ENCODE measurements at regions not wholly inside any gene's neighbourhood (a gene's known extent, or its start where the extent isn't known, plus 50 kb on each side); places are given as distances from the start of the nearest gene placed in this dataset.

DNA sequence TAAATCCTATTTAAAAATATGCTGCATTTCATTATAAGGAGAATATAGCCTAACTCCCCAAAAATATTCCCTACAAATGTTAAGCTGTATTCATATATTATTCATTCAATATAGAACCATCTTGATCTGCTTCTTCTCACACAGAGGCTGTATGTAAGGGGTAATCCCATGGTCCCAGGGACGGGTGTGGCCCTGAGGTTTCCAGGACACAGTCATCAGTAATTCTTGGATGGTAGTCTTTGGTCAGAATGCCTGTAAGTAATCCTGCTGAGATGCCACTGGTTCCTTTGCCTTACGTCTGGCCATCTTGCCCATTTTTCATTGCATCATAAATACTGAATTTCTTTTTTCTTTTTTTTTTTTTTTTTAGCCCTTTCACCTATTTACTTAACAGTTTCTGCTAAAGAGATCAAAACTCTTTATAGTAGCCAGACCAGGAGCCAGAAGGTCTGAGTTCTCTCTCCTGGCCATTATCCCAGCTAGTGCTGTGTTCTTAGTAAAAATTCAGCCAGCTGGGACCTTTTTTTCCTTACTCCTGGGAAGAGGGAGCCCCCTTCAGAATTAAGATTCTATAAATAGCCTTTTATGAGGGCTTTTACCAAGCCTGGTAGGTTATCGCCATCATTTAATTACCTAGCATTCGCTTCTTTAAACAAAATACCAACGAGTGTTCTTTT lies 134.9 kb downstream of the SOX11 start:
- DNase-seq, result no peak
- Histone ChIP-seq H3K36me3 (no peaks in the 10 kb centered on the region), H3K27me3 (no peaks in the 10 kb centered on the region), H3K9me3 (no peaks in the 10 kb centered on the region), H3K27ac (no peak overlapping the region), H3K4me3 (no peak overlapping the region), H3K4me1 (no peaks in the 10 kb centered on the region)
- in situ Hi-C loops (cut with MboI; ENCODE audit: low sequenced_read_pairs in 4 of 4), result no loop called here
- intact Hi-C loops (cut with DNase I; ENCODE audit: low total_unique reads), result no loop called here
- TF ChIP-seq CTCF (IDR thresholded peaks at IDR 0.05 in 4 of 5, conservative IDR thresholded peaks at IDR 0.05 in 1 of 5) (no peak), POLR2A (IDR thresholded peaks at IDR 0.05) (no peak)
- ATAC-seq, result no peak

DNA sequence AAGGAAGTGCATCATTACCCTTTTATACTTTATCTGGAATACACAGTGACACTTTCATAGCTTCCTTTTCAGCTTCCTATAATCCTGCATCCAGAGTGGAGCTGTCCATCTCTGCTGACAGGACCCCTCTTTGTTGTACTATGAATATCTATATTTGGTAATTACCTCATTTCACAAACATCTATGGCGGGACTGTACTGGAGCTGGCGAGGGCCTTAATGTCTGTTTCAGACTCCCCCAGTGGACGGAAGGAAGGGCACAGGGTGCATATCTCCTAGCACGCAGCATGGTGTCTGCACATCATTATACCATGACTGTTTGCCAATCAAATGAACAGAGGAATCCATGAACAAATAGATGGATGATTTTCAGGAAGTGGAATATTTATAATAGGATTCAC lies 142.3 kb downstream of the SOX11 start:
- Histone ChIP-seq H3K36me3 (no peaks in the 10 kb centered on the region), H3K27ac (no peak overlapping the region), H3K4me3 (no peak overlapping the region), H3K27me3 (no peaks in the 10 kb centered on the region), H3K4me1 (no peaks in the 10 kb centered on the region), H3K9me3 (no peaks in the 10 kb centered on the region)
- TF ChIP-seq POLR2A (IDR thresholded peaks at IDR 0.05) (no peak), CTCF (IDR thresholded peaks at IDR 0.05 in 4 of 5, conservative IDR thresholded peaks at IDR 0.05 in 1 of 5) (no peak)
- ATAC-seq (no peak), DNase-seq (no peak)
- in situ Hi-C loops (cut with MboI; ENCODE audit: low sequenced_read_pairs in 4 of 4) (no loop called here), intact Hi-C loops (cut with DNase I; ENCODE audit: low total_unique reads) (no loop called here)

DNA sequence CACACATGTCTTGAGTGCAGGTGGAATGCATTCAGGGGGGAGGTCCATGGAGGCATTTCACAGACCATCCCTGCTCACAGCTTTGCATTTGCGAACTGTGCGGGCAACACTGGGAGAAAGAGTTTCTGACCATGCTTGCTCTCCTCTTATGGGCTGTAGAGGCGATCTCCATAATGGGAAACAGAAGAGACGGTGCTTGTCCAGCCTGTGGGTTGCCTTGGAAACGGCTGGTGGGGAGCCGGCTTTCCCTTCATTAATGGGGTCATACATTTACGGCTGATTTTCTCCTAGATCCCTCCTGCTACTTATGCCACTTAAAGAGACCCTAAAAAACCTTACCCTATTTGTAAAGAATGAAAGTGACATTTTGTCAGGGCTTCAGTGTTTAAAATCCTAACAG lies 147.4 kb downstream of the SOX11 start:
- in situ Hi-C loops (cut with MboI; ENCODE audit: low sequenced_read_pairs in 4 of 4), result no loop called here
- TF ChIP-seq CTCF (IDR thresholded peaks at IDR 0.05 in 4 of 5, conservative IDR thresholded peaks at IDR 0.05 in 1 of 5), result no peak
- no peak for TF ChIP-seq POLR2A (IDR thresholded peaks at IDR 0.05)
- no peak for ATAC-seq

DNA sequence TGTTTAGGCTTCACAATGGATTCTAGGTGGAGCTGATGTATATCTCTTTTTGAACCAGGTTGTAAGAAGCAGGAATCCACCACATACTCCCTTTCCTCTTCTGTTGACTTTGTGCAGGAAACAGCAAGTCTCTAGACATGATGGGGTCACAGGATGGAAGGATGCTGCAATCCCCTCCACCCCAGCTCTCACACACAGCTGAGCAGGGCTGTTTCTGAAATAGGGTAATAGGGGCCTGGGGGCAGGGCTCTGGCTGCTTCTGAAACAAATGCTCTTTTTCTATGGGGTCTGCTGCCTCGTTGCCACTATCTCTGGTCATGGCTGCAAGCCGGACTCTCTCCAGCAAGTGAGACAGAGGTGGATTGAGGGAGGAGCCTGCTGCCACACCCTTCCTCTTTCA lies 148.9 kb downstream of the SOX11 start:
- Histone ChIP-seq H3K4me1 (no peaks in the 10 kb centered on the region), H3K27me3 (no peaks in the 10 kb centered on the region), H3K4me3 (no peak overlapping the region), H3K9me3 (no peaks in the 10 kb centered on the region), H3K36me3 (no peaks in the 10 kb centered on the region), H3K27ac (no peak overlapping the region)
- ATAC-seq (no peak), DNase-seq (no peak)
- intact Hi-C loops (cut with DNase I; ENCODE audit: low total_unique reads), result no loop called here
- in situ Hi-C loops (cut with MboI; ENCODE audit: low sequenced_read_pairs in 4 of 4), result no loop called here
- TF ChIP-seq POLR2A (IDR thresholded peaks at IDR 0.05) (no peak), CTCF (IDR thresholded peaks at IDR 0.05 in 4 of 5, conservative IDR thresholded peaks at IDR 0.05 in 1 of 5) (no peak)

More for the DNA sequence above, 147.4 kb downstream of the SOX11 start:
- Histone ChIP-seq H3K36me3 (no peaks in the 10 kb centered on the region), H3K4me1 (no peaks in the 10 kb centered on the region), H3K27me3 (no peaks in the 10 kb centered on the region), H3K9me3 (no peaks in the 10 kb centered on the region), H3K4me3 (no peak overlapping the region), H3K27ac (no peak overlapping the region)
- intact Hi-C loops (cut with DNase I; ENCODE audit: low total_unique reads), result no loop called here
- DNase-seq, result no peak

GRCh38 chr2:5842326-5842725 lies 150.1 kb downstream of the SOX11 start:
- in situ Hi-C loops (cut with MboI; ENCODE audit: low sequenced_read_pairs in 4 of 4) (no loop called here), intact Hi-C loops (cut with DNase I; ENCODE audit: low total_unique reads) (no loop called here)
- H3K4me3 ChIP-seq, result no peak overlapping the region
- H3K4me1 ChIP-seq, result no peaks in the 10 kb centered on the region
- H3K36me3 ChIP-seq, result no peaks in the 10 kb centered on the region
- H3K27ac ChIP-seq, result no peak overlapping the region
- no peak for DNase-seq
- H3K9me3 ChIP-seq, result no peaks in the 10 kb centered on the region
- no peak for TF ChIP-seq CTCF (IDR thresholded peaks at IDR 0.05 in 4 of 5, conservative IDR thresholded peaks at IDR 0.05 in 1 of 5)
- no peak for TF ChIP-seq POLR2A (IDR thresholded peaks at IDR 0.05)
- ATAC-seq, result no peak
- no peaks in the 10 kb centered on the region for H3K27me3 ChIP-seq

Measured in gastrocnemius medialis (tissue), 4 donors.